SHP77 treated with DMSO at 0.1 percent for 48 hours (cell line): ENCODE measurements at regions not wholly inside any gene's neighbourhood (a gene's known extent, or its start where the extent isn't known, plus 50 kb on each side); places are given as distances from the start of the nearest gene placed in this dataset.

ENCODE experiments used
- DNase-seq: peaks from one replicate; lab custom pipeline; 2025; lab: John Stamatoyannopoulos, UW

DNA sequence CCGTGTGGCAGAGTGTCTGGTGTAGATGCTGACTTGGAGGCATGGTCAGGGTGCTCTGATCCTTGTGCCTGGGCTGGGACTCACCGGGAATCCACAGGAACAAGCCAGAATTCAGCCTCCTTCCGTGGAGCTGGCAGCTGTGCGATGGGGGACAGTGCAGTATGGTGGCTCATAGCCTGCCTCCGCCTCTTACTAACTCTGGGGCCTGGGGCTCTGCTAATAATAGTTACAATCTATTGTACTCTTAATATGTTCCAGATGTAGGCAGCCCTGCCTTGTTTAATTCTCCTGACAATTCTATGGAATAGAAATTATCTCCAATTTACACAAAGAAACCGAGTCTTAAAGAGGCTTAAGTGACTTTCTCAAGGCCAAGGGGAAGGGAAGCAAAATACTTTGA is 77.6 kb downstream of the PCDH1 start:
- no peak for DNase-seq

- no peak for DNase-seq
Observed at GRCh38 chr5:141799507-141800167, 78.6 kb downstream of the PCDH1 start.

DNA sequence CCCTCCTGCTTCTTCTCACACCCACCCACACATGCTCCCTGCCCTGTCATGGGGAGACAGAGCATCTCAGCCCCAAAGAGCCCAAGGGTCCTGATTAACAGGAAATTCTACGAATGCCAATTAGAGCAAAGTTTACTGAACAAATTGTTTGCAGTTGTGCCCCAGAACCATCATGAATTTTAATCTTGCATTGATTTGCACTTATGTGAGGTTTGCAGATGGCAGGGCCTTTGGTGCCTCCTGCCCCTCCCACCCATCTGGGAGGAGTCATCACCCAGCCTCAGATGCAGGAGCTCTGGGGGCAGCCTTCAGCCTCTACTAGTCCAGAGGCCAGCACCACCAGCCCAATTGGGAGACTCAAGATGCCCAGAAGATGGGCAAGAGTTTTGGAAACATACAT is 80.8 kb downstream of the PCDH1 start:
- DNase-seq, result no peak

DNA sequence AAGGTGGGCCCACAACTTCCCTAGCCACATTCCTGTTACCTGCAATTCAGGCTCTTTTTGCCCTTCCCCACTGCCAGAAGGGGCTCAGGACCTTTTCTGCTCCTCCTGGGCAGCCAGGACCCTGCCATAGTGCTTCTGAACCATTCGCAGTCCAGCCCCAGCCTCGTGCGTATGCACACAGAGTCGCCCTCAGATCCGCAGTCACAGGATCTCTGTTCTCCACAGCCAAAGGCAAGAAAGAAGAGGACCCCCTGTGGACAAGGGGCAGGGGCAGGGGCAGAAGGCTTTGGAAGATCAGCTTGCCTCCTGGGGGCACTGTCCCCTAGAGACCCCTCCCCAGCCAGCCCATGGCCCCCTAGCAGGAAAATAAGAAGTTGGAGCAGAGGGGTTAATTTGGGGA is 82.8 kb downstream of the PCDH1 start:
- DNase-seq, result no peak

DNA sequence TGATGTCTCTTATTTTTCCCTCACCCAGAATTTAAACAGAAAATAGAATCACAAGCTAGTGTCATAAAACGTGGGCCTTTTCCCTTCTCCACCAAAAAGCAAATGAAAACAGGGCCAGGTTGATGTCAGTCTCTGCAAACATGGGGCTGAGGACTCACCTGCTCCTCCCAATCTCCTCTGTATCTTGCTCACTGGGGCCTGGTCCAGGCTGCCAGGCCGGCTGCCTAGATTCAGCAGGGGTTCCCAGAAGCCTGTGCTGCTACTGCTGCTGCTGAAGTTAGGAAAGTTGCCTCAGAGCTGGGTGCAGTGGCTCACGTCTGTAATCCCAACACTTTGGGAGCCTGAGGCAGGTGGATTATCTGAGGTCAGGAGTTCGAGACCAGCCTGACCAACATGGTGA is 84.3 kb downstream of the PCDH1 start:
- no peak for DNase-seq

DNA sequence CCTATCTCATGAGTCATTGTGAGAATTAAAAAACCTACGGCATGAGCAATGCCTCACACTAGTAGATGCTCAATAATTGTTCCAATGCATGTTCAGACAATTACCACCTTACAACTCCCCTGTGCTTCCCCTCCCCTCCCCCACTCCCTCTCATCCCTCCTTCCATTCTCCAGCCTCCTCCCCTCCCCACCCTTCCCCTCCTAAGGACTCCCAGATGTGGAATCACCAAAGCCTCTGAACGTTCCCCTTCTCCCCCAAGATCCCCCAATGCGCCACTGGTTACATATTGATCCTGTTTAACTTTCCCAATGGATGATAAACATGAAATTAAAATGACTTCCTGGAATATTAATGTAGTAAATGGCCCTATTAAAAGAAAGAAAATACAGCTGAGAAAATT is 84.8 kb downstream of the PCDH1 start:
- no peak for DNase-seq

- DNase-seq, result no peak
Observed at GRCh38 chr5:141790630-141791029, 87.6 kb downstream of the PCDH1 start.

- no peak for DNase-seq
Observed at GRCh38 chr5:141789330-141789729, 88.9 kb downstream of the PCDH1 start.

DNA sequence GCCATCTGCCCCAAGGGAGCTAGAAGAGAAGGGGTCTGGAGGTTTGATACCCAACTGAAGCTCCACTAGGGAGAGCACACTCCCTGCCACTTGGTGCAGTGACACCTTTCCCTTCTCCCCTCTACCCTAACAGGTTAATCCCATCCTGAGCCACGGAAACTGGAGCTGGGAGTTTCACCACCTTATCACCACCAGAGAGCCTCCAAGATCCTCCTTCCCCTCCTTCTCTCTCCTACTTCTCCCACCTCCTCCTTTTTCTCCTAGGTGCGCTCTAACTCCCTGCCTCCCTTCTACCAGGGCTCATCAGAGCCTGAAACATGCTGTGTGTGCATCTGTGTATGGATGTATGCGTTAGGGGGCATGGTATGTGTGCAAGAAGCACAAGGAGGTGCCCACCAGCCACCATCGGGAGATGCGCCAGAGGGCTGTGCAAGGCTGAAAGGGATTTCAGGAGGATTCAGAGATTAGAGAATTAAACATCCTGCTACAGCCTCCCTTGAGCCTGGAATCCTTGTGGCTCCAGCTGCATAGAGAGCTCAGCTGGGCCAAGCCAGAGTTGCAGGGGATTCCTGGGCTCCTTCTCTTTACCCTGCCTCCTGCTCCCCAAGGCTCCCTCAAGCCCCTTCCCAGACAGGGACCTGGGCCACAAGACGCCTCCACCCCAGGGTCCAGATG is 89.8 kb downstream of the PCDH1 start:
- no peak for DNase-seq

- DNase-seq, result no peak
Observed at GRCh38 chr5:141787376-141787775, 90.8 kb downstream of the PCDH1 start.

DNA sequence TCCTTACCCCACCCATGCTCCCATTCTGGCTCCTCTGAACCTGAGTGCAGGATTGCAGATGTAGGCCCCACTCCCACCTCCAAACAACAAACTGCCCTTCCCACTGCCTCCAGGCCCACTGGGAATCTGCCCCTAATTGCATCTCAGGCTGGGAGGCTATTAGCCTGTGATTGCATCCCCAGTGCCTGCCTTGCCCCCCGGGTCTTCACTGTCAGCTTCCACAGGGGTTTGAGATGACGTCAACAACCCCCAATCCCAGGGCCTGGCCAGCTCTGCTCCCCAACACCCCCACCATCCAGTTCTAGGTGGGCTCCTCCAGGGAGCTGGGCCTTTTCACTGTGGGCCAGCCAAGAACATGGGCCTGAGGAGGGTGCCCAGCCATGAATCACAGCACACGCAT is 91.5 kb downstream of the PCDH1 start:
- DNase-seq, result no peak

- no peak for DNase-seq
Observed at GRCh38 chr5:141785711-141786110, 92.5 kb downstream of the PCDH1 start.

DNA sequence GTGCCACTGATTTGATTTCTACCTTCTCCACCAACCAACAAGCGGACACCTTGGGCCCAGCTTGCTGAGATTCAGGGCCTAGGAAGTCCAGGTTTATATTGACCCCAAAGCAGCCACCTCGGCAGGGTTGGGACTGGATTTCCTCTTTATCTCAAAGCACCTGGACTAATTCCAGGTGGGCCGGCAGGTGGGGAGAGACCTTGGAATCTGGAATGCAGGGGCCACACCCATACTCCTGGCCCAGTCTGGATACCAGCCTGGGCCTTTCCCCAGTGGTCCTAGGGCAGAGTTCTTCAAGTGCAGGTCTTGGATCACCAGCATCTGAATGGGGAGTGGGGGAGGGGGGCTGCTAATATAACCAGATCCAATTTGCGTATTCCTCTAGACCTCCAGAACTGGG is 93.1 kb downstream of the PCDH1 start:
- DNase-seq, result no peak

DNA sequence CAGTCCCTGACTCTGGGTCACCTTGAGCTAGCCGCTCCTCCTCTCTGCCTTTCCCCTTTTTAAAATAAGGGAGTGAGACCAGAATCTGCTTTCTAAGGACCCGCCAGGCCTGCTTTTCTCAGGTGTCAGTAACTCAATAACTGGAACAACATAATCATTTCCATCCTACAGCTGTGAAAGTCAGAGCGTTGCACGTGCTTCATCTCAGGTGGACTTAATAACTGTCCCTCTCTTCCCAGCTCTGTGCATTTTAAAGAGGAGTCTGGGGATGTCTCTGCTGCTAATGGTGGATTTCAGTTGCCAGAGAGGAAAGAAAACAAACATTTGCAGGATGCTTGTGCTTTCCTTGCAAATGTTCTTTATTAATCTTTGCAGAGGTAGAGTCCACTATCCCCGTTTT is 93.7 kb downstream of the PCDH1 start:
- no peak for DNase-seq

DNA sequence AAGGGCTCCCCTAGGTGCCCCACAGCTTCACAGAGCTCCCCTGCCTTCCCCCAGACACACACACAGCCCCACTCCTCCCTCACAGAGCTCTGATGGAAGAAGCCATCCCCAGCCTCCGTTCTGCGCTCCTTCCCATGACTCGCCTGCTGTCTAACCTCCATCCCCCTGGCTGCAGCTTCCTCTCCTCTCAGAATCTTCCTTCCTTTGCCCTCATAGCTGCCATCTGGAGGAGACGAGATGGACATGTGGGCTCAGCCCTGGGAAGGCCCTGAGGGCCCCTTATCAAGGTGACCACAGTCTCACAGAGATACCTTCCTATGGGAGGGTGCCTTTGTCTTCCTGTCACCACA is 94.3 kb downstream of the PCDH1 start:
- no peak for DNase-seq

GRCh38 chr5:141783005-141783946 is 94.9 kb downstream of the PCDH1 start:
- no peak for DNase-seq

DNA sequence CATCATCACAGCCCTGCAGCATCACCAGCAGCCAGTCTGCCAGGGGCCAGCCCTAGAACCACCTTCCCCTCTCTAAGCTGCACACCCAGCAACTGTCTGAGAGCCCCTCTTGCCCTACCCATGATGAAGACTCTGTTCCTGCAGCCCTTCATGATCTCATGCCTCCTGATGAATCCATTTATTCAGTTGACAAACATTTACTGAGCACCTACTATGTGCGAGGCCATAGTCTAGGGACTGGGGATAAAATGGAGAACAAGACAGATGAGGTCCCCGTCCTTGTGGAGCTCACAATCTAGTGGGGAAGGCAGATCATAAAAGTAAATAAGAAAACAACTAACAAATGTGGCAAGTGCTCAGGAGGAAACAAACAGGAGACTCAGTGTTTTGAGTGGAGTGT is 96.3 kb downstream of the PCDH1 start:
- no peak for DNase-seq

- DNase-seq, result no peak
Observed at GRCh38 chr5:141780952-141781781, 97.0 kb downstream of the PCDH1 start.

GRCh38 chr5:141780240-141780951 is 97.8 kb downstream of the PCDH1 start:
- DNase-seq, result no peak

- DNase-seq, result no peak
Observed at GRCh38 chr5:141779503-141779973, 97.5 kb upstream of the ARAP3 start.

DNA sequence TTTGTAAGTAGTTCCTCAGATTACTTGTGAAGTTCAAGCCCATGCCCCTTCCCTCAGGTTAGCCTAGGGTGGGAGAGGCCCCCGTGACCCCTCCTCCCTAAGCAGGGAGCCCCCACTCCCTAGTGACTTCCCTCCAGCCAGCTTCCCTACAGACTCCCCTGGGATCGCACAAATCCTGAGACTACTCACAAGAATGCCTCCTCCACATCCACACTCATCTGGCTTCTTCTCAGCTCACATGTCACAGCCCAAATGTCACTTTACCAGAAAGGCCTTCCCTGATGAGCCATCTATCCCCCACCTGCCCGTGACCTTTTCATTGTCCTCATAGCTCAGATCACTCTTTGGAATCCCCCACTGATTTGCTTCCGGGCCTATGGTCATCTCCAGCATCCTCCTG is 96.7 kb upstream of the ARAP3 start:
- no peak for DNase-seq
